Renal pelvis (tissue), 1 donor: ENCODE measurements at regions not wholly inside any gene's neighbourhood (a gene's known extent, or its start where the extent isn't known, plus 50 kb on each side); places are given as distances from the start of the nearest gene placed in this dataset.
"Not testable (repeated sequence)": the region's sequence is repeated elsewhere in the genome, so short reads cannot be mapped to it uniquely, and the experiment has no call there.

Experiments used
- DNase-seq: peaks from one replicate; pipeline ENCODE4 v3.0.0-alpha.2; 2013

GRCh38 chr12:42713566-42713965, 124.0 kb upstream of the PRICKLE1 start:
- not testable (repeated sequence) for DNase-seq

- not testable (repeated sequence) for DNase-seq
Observed at GRCh38 chr12:42708374-42708773, 118.8 kb upstream of the PRICKLE1 start.

- no peak for DNase-seq
Observed at GRCh38 chr12:42707312-42708226, 118.0 kb upstream of the PRICKLE1 start.

GRCh38 chr12:42706321-42706720, 116.8 kb upstream of the PRICKLE1 start:
- no peak for DNase-seq

GRCh38 chr12:42705863-42706262, 116.3 kb upstream of the PRICKLE1 start:
- peak; percentile 59 for DNase-seq

- DNase-seq, result no peak
Observed at GRCh38 chr12:42704810-42705401, 115.4 kb upstream of the PRICKLE1 start.

- DNase-seq, result no peak
Observed at GRCh38 chr12:42704340-42704739, 114.8 kb upstream of the PRICKLE1 start.

GRCh38 chr12:42701084-42701483, 111.5 kb upstream of the PRICKLE1 start:
- no peak for DNase-seq

- no peak for DNase-seq
Observed at GRCh38 chr12:42698213-42698612, 108.7 kb upstream of the PRICKLE1 start.

- no peak for DNase-seq
Observed at GRCh38 chr12:42696406-42697149, 107.0 kb upstream of the PRICKLE1 start.

- DNase-seq, result no peak
Observed at GRCh38 chr12:42695490-42695995, 106.0 kb upstream of the PRICKLE1 start.

- DNase-seq, result no peak
Observed at GRCh38 chr12:42692749-42693148, 103.2 kb upstream of the PRICKLE1 start.

- DNase-seq, result no peak
Observed at GRCh38 chr12:42691991-42692557, 102.5 kb upstream of the PRICKLE1 start.

GRCh38 chr12:42690264-42690663, 100.7 kb upstream of the PRICKLE1 start:
- no peak for DNase-seq

GRCh38 chr12:42689699-42690098, 100.2 kb upstream of the PRICKLE1 start:
- no peak for DNase-seq

- no peak for DNase-seq
Observed at GRCh38 chr12:42686514-42687172, 97.1 kb upstream of the PRICKLE1 start.

GRCh38 chr12:42684802-42685071, 95.2 kb upstream of the PRICKLE1 start:
- no peak for DNase-seq

GRCh38 chr12:42683933-42684801, 94.6 kb upstream of the PRICKLE1 start:
- DNase-seq, result no peak

GRCh38 chr12:42683266-42683665, 93.7 kb upstream of the PRICKLE1 start:
- no peak for DNase-seq

GRCh38 chr12:42679466-42679865, 89.9 kb upstream of the PRICKLE1 start:
- no peak for DNase-seq

- no peak for DNase-seq
Observed at GRCh38 chr12:42677461-42677860, 87.9 kb upstream of the PRICKLE1 start.
